K562 (cell line): ENCODE measurements at regions not wholly inside any gene's neighbourhood (a gene's known extent, or its start where the extent isn't known, plus 50 kb on each side); places are given as distances from the start of the nearest gene placed in this dataset.

ENCODE experiments used
- ATAC-seq: fragments of 200-7000 bp; cut with Tn5 transposase; 3 replicates; pipeline ENCODE4 v1.9.1; 2020; ENCODE audit warnings: moderate library complexity
- BruUV-seq: library from RNA; stranded (reverse); fragments of 400-500 nt; replicated peaks from 2 replicates; lab custom pipeline; 2021; lab: Mats Ljungman, UMichigan
- CTCF ChIA-PET: fragments of 300-600 bp; formaldehyde crosslinking; extraction: SDS; loops from one replicate; lab custom pipeline; 2021; ENCODE audit warnings: low intra/inter-chr PET ratio; lab: Yijun Ruan, JAX
- POLR2A ChIA-PET: fragments of 300-600, 350-650 bp; sonication (Branson Sonifier 250); formaldehyde crosslinking; extraction: SDS; loops from one replicate; lab custom pipeline; 2021; ENCODE audit warnings: antibody characterized with exemption, inconsistent platforms; lab: Yijun Ruan, JAX
- DNase-seq, 4 experiments: peaks; one replicate each; pipeline versions ENCODE4 v3.0.0 to v3.0.0-alpha.2; 2011 to 2018; ENCODE audit warnings: low spot score in 3 of 4, mixed read lengths in 3 of 4; ENCODE audit errors: extremely low read depth in 1 of 4
- FAIRE-seq: peaks from 2 replicates; lab custom pipeline; 2011; peaks lifted over from hg19 to GRCh38; lab: Jason Lieb, UNC
- H2AFZ ChIP-seq: 2 replicates; pipeline ENCODE4 v1.6.0; 2011; ENCODE audit warnings: low read depth, low read length, control low read depth, inconsistent platforms
- H3K27ac ChIP-seq: fragments of 200-600 bp; 3 replicates; pipeline ENCODE4 v1.8.0; 2011; ENCODE audit warnings: low read depth, mild to moderate bottlenecking, control low read depth, inconsistent platforms, low read length, moderate library complexity, mixed read lengths; ENCODE audit errors: extremely low read depth
- H3K27me3 ChIP-seq, 2 experiments: fragments of 300-600 bp in 1 of 2; 2 replicates in 1 of 2; 3 replicates in 1 of 2; pipeline versions ENCODE4 v1.6.0 to v1.8.0; 2011; ENCODE audit warnings: inconsistent platforms in 2 of 2, low read length in 2 of 2, mild to moderate bottlenecking in 1 of 2, mixed read lengths in 1 of 2, moderate library complexity in 1 of 2; ENCODE audit not compliant: control insufficient read depth in 2 of 2, insufficient read depth in 2 of 2
- H3K36me3 ChIP-seq: fragments of 300-600 bp; 3 replicates; pipeline ENCODE4 v1.8.0; 2011; ENCODE audit warnings: mild to moderate bottlenecking, low read length, inconsistent platforms; ENCODE audit not compliant: control insufficient read depth, insufficient read depth
- H3K4me1 ChIP-seq, 2 experiments: fragments of 200-600 bp in 1 of 2; replicated peaks in 1 of 2; 2 replicates in 1 of 2; 3 replicates in 1 of 2; pipeline versions ENCODE4 v1.5.1 to v1.8.0; 2011; ENCODE audit warnings: inconsistent platforms in 2 of 2, low read length in 2 of 2, mild to moderate bottlenecking in 1 of 2, mixed read lengths in 1 of 2, moderate library complexity in 1 of 2; ENCODE audit not compliant: control insufficient read depth in 2 of 2, insufficient read depth in 2 of 2
- H3K4me2 ChIP-seq: 2 replicates; pipeline ENCODE4 v1.6.1; 2011; ENCODE audit warnings: low read length, control low read depth, inconsistent platforms, mixed read lengths; ENCODE audit not compliant: insufficient read depth
- H3K4me3 ChIP-seq: fragments of 200-600 bp; sonication (generic), shearing (Covaris generic); 2 replicates; pipeline ENCODE4 v1.5.1; 2016; ENCODE audit warnings: control low read depth, inconsistent platforms
- H3K79me2 ChIP-seq: fragments of 200-600 bp; 3 replicates; pipeline ENCODE4 v1.8.0; 2011; ENCODE audit warnings: low read length, inconsistent platforms; ENCODE audit not compliant: control insufficient read depth, insufficient read depth
- H3K9ac ChIP-seq, 2 experiments: 2 replicates each; pipeline versions ENCODE4 v1.6.0 to v1.6.1; 2011; ENCODE audit warnings: low read depth in 2 of 2, low read length in 2 of 2, control low read depth in 1 of 2, inconsistent platforms in 1 of 2, mild to moderate bottlenecking in 1 of 2, mixed read lengths in 1 of 2; ENCODE audit not compliant: insufficient read depth in 1 of 2
- H3K9me1 ChIP-seq: one replicate; pipeline ENCODE4 v1.6.0; 2011; ENCODE audit warnings: inconsistent platforms, mild to moderate bottlenecking, low read length, moderate library complexity; ENCODE audit not compliant: control insufficient read depth, insufficient read depth
- H3K9me3 ChIP-seq: replicated peaks from 2 replicates; pipeline ENCODE4 v1.5.1; 2011; ENCODE audit warnings: low read depth, low read length, inconsistent platforms; ENCODE audit not compliant: control insufficient read depth, insufficient read depth
- H4K20me1 ChIP-seq: replicated peaks from 2 replicates; pipeline ENCODE4 v1.6.1; 2011; ENCODE audit warnings: low read length, inconsistent platforms, mixed read lengths; ENCODE audit not compliant: control insufficient read depth, insufficient read depth
- CEBPB ChIP-seq: fragments of 450-650 bp; IDR thresholded peaks from 2 replicates; pipeline ENCODE4 v1.6.1; 2016; ENCODE audit warnings: missing genetic modification characterization, missing compliant biosample characterization
- CEBPG ChIP-seq, 3 experiments: fragments of 200-800 bp in 1 of 3; sonication (Bioruptor generic) in 1 of 3; sonication (generic) in 1 of 3; formaldehyde crosslinking in 1 of 3; IDR thresholded peaks in 2 of 3; conservative IDR thresholded peaks in 1 of 3; 2 replicates each; pipeline versions ENCODE4 v1.6.1 to v1.8.0; 2016 to 2022; ENCODE audit warnings: missing compliant biosample characterization in 2 of 3, missing genetic modification characterization in 2 of 3, mild to moderate bottlenecking in 1 of 3, missing genetic modification reagents in 1 of 3
- CHD2 ChIP-seq: IDR thresholded peaks from 2 replicates; pipeline ENCODE4 v1.6.1; 2011; ENCODE audit warnings: low read depth, low read length
- DIDO1 ChIP-seq: fragments of 450-650 bp; IDR thresholded peaks from 2 replicates; pipeline ENCODE4 v1.6.1; 2016; ENCODE audit warnings: low read depth, missing biosample characterization, missing genetic modification characterization
- HMBOX1 ChIP-seq: sonication (generic); IDR thresholded peaks from 2 replicates; pipeline ENCODE4 v1.6.1; 2016
- TAF15 ChIP-seq: fragments of 200-400 bp; formaldehyde crosslinking; IDR thresholded peaks from 2 replicates; pipeline ENCODE4 v1.6.1; 2017; ENCODE audit warnings: mild to moderate bottlenecking, low read depth, low read length, moderate library complexity
- ZNF444 ChIP-seq: fragments of 250-450 bp; sonication (Bioruptor Pico); IDR thresholded peaks from 2 replicates; pipeline ENCODE4 v1.4.0; 2020; ENCODE audit warnings: mild to moderate bottlenecking, moderate library complexity
- ZNF668 ChIP-seq: fragments of 250-450 bp; sonication (Bioruptor Pico); IDR thresholded peaks from 2 replicates; pipeline ENCODE4 v1.8.0; 2022; ENCODE audit warnings: mild to moderate bottlenecking, inconsistent platforms
- WGBS: fragments of 100-300 bp; shearing (Covaris generic); methylation state at CpG from one replicate; pipeline ENCODE4 v1.1.6; 2016; ENCODE audit warnings: low coverage, mixed read lengths; ENCODE audit not compliant: insufficient coverage; ENCODE audit errors: missing lambda C conversion rate; 5-methylcytosine and 5-hydroxymethylcytosine counted together
- in situ Hi-C: fragments of 300-500 bp; cut with MboI; formaldehyde crosslinking; loops from 4 replicates; pipeline ENCODE4 v1.15.0; 2018; ENCODE audit warnings: inconsistent platforms, mixed read lengths
- intact Hi-C: fragments of 100-400 bp; cut with micrococcal nuclease; formaldehyde crosslinking; loops from 2 replicates; pipeline ENCODE4 v1.14.2; 2022
- TF ChIP-seq, protein P1 (sequence below): fragments of 250-450 bp; sonication (Bioruptor Pico); IDR thresholded peaks from 2 replicates; pipeline ENCODE4 v1.5.1; 2021; ENCODE audit warnings: mild to moderate bottlenecking

DNA sequence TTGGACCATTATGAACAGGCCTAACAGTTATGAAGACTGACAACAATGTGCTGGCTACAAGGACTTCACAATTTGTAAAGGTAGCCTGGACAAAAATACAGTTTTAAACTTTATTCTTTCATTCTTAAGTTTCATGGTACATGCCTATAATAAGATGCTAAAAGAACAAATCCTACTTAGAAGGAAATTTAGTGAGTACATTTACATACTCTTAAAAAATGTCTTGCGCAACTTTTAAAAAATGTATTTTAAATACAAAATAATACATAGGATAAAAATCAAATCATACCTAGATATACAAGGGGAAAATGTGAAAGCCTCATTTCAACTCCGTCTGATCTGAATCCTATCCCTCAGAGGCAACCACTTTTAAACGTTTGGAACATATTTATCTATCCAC, 200.7 kb upstream of the SPIN4 start:
- POLR2A ChIA-PET, result no interaction called here
- H3K79me2 ChIP-seq, result no peaks in the 10 kb centered on the region

More for the DNA sequence above, 200.7 kb upstream of the SPIN4 start:
- no TSS peak for BruUV-seq
- Histone ChIP-seq H3K27me3 (no peaks in the 10 kb centered on the region), H3K9me1 (no peaks in the 10 kb centered on the region), H3K36me3 (no peaks in the 10 kb centered on the region), H3K4me3 (no peak overlapping the region), H3K27ac (no peak overlapping the region), H4K20me1 (no peaks in the 10 kb centered on the region)
- no peak for FAIRE-seq
- 44% methylated on average over 3 of the region's 3 CpGs for WGBS
- intact Hi-C loops, result no loop called here
- TF ChIP-seq TAF15, result no peak
- no peak for TF ChIP-seq CEBPG (CRISPR knock-in tag; IDR thresholded peaks at IDR 0.05)
- peak in 1 of 2 experiments; percentile 87; a peak in 2 of 4 replicates for TF ChIP-seq CEBPG (tag; conservative IDR thresholded peaks at IDR 0.05 in 1 of 2, IDR thresholded peaks at IDR 0.05 in 1 of 2)
- TF ChIP-seq CEBPB (tag), result peak; percentile 79
- no peak for TF ChIP-seq ZNF668 (CRISPR knock-in tag)
- TF ChIP-seq, protein P1, sequence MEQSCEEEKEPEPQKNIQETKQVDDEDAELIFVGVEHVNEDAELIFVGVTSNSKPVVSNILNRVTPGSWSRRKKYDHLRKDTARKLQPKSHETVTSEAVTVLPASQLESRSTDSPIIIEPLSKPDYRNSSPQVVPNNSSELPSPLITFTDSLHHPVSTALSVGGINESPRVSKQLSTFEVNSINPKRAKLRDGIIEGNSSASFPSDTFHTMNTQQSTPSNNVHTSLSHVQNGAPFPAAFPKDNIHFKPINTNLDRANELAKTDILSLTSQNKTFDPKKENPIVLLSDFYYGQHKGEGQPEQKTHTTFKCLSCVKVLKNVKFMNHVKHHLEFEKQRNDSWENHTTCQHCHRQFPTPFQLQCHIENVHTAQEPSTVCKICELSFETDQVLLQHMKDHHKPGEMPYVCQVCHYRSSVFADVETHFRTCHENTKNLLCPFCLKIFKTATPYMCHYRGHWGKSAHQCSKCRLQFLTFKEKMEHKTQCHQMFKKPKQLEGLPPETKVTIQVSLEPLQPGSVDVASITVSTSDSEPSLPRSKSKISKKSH (CRISPR knock-in tag), result no peak
- no peak for TF ChIP-seq HMBOX1
- TF ChIP-seq DIDO1 (tag), result no peak
- no peak for TF ChIP-seq ZNF444 (CRISPR knock-in tag)
- no peak for TF ChIP-seq CHD2
- TF ChIP-seq, all 486 proteins: peak for 2
- no peak for DNase-seq
- in situ Hi-C loops, result no loop called here
- H3K4me2 ChIP-seq, result no peak overlapping the region
- no peak for ATAC-seq
- H3K4me1 ChIP-seq, result no peaks in the 10 kb centered on the region
- no peak overlapping the region for H3K9ac ChIP-seq
- no peak overlapping the region for H2AFZ ChIP-seq
- H3K9me3 ChIP-seq, result no peaks in the 10 kb centered on the region
- CTCF ChIA-PET, result no interaction called here
